ENCODE measurements at regions not wholly inside any gene's neighbourhood (a gene's known extent, or its start where the extent isn't known, plus 50 kb on each side); places are given as distances from the start of the nearest gene placed in this dataset.

DNA sequence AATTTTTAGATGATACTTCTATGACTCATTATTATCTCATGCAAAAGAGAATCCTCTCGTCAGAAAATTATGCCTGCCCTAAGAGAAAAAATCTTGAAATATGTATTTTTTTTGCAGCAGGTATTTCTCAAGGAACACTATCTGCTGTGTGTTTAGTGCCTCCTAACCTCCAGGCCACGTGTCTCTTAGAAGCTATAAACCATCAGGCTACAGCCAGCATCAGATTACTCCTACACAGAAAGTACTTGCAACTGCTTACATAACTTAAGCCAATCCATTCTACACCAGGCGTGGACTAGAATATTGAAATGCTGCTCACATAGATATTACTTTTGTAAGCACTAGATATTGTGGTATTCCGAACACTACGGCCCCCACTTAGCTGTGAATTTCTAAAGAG is 933.4 kb downstream of the PLA2G4A start:
- TF ChIP-seq, protein P1, sequence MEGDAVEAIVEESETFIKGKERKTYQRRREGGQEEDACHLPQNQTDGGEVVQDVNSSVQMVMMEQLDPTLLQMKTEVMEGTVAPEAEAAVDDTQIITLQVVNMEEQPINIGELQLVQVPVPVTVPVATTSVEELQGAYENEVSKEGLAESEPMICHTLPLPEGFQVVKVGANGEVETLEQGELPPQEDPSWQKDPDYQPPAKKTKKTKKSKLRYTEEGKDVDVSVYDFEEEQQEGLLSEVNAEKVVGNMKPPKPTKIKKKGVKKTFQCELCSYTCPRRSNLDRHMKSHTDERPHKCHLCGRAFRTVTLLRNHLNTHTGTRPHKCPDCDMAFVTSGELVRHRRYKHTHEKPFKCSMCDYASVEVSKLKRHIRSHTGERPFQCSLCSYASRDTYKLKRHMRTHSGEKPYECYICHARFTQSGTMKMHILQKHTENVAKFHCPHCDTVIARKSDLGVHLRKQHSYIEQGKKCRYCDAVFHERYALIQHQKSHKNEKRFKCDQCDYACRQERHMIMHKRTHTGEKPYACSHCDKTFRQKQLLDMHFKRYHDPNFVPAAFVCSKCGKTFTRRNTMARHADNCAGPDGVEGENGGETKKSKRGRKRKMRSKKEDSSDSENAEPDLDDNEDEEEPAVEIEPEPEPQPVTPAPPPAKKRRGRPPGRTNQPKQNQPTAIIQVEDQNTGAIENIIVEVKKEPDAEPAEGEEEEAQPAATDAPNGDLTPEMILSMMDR (IDR thresholded peaks at IDR 0.05; ENCODE audit: borderline replicate concordance, extremely low read depth, low read length, poor library complexity, severe bottlenecking): no peak
- TF ChIP-seq EZH2 (IDR thresholded peaks at IDR 0.05; ENCODE audit: borderline replicate concordance, low read depth, low read length, severe bottlenecking): no peak
